UCSD-AML1 (cell line): ENCODE measurements at regions not wholly inside any gene's neighbourhood (a gene's known extent, or its start where the extent isn't known, plus 50 kb on each side); places are given as distances from the start of the nearest gene placed in this dataset.
"Not testable (repeated sequence)": the region's sequence is repeated elsewhere in the genome, so short reads cannot be mapped to it uniquely, and the experiment has no call there.

ENCODE experiments used
- DNase-seq: peaks from one replicate; lab custom pipeline; 2025; ENCODE audit not compliant: unreplicated experiment; lab: John Stamatoyannopoulos, UW

- no peak for DNase-seq
These were observed 368.8 kb upstream of the CDH8 start for GRCh38 chr16:62404842-62405611.

DNA sequence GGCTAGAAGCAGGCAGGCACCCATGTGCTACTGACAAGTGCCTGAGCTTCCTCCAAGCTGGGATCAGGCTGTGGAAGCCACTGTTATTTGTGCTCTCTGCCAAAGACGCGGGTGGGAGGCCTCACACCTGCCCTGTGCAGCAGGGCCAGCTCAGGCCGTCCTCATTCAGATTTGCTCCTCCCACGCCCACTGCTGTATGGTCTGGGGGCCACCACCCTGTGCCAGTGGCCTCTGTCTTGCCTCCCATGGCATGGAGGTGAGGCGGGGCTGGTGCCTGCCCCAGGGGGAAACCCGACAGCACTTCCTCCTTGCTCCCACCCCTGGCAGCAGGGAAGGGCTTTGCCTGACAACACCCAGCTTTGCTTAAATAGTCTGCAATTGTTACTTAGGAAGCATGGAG, 356.5 kb upstream of the CDH8 start:
- DNase-seq: no peak

DNA sequence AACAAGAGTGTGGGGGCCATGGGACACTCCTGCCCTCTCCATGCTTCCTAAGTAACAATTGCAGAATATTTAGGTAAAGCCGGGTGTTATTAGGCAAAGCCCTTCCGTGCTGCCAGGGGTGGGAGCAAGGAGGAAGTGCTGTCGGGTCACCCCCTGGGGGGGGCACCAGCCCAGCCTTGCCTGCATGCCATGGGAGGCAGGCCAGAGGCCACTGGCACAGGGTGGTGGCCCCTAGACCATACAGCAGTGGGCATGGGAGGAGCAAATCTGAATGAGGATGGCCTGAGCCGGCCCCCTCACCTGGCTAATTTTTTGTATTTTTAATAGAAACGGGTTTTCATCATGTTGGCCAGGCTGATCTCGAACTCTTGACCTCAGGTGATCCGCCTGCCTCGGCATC, 355.7 kb upstream of the CDH8 start:
- no peak for DNase-seq

GRCh38 chr16:62391134-62391533, 354.9 kb upstream of the CDH8 start:
- DNase-seq: no peak

DNA sequence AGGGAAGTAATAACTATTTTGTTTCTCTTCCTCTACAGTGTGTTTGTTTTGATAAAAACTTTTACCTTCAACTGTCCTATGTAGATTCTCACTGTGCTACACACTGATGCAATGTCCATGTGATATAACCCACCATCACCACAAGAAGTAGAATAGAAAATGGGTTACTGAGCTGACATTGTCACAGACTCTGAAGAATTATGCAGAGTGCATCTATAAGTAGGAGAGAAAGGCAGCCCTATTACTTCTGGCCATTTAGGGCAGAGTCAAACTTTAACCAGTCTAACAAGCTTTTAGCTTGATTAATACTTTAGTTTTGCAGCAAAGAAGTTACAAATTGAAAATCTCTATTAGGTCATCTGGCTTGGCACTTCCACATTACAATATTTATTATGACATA, 354.0 kb upstream of the CDH8 start:
- no peak for DNase-seq

DNA sequence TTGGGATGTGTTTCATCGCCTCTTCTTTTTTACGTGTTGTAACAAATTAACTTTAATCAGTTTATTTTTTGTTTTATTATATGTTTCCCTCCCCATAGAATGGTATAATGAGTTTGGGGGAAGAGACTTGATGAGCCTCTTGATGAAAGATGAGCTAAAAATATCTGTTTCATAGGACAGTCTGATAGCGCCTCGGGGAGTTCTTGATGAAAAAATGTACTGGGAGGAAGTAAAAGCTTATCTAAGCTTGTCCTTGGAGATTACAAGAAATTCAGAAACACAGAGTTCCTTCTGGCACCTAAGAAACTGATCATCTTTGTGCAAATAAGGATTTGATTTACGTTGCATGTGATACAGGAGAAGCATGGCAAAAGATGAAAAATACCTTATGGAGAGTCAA, 350.2 kb upstream of the CDH8 start:
- no peak for DNase-seq

DNA sequence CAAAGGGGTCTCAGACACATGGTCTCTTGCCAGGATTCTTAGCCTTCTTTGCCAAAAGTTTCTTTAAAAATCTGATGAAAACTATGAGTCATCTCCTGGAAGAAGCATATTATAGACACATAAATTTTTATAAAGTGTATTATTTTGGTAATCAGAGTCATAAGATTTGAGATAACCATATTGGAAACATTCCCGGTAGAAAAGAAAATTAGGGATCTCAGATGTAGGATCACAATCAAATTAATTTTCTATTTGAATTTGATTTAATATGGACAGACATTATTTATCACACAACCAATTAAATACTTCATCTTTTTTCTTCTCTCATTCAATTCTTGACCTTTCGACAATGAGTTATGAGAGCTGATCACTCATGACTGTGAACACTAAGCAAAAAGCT, 347.7 kb upstream of the CDH8 start:
- DNase-seq: no peak

DNA sequence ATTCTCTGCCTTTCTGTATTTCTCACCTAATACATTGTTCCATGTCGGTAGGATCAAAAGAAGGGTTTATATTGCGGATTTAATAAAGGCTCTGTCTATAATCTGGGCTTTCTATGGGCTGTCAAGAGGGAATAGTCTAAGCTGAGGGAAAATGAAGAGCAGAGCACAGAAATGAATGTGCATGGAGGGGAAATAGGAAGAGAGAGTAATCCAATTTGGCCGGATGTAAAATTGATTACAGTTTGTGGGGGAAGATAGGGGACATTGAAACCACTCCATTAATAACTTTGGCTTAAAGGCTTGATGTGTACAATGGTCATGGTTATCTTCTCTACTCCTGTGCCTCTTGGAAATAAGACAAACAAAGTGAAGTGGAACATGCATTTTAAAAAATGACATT, 334.2 kb upstream of the CDH8 start:
- DNase-seq: no peak

GRCh38 chr16:62363501-62363900, 327.3 kb upstream of the CDH8 start:
- DNase-seq: no peak

GRCh38 chr16:62353355-62353754, 317.1 kb upstream of the CDH8 start:
- no peak for DNase-seq

DNA sequence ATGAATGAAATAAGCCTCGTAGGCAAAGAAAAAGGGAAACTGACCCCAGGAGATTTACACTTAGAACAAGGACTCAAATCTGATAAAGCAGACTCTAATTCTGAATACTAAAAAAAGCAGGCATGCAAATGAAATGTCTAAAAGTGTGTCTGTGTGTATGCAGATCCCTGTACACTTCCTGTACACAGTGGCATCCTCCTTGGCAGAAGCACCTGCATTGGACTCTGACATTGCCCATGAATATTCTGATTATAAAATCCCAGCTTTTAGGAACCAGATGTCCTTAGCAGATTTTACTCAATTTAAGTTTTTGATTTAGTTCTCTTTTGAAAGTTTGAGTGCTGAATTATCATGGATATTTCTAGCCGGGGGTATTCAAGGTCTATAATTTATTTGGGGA, 306.0 kb upstream of the CDH8 start:
- no peak for DNase-seq

GRCh38 chr16:62335356-62335755, 299.1 kb upstream of the CDH8 start:
- DNase-seq: no peak

DNA sequence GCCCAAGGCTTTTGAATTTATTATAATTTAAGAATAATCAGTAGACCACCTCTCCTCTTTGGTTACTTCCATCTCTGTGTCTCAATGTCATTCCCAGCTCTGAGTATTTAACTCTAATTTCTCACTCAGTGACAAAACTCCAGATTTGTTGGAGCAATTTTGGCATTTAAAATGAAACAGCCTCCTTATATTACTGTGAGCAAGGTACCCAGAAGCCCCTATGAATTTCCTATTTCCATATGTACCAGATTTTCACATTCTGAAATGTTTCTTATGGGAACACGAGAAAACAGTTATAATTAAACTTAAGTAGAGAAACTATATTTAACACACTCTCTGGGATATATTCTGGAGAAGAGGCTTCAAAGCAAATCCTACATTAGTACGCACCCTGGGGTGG, 285.4 kb upstream of the CDH8 start:
- no peak for DNase-seq

- no peak for DNase-seq
These were observed 262.4 kb upstream of the CDH8 start for GRCh38 chr16:62298600-62298999.

- no peak for DNase-seq
These were observed 258.2 kb upstream of the CDH8 start for GRCh38 chr16:62294213-62294972.

- DNase-seq: no peak
These were observed 252.9 kb upstream of the CDH8 start for GRCh38 chr16:62288990-62289629.

GRCh38 chr16:62280506-62280905, 244.3 kb upstream of the CDH8 start:
- DNase-seq: no peak

GRCh38 chr16:62277942-62278341, 241.7 kb upstream of the CDH8 start:
- DNase-seq: no peak

- no peak for DNase-seq
These were observed 240.4 kb upstream of the CDH8 start for GRCh38 chr16:62276637-62277036.

- no peak for DNase-seq
These were observed 235.8 kb upstream of the CDH8 start for GRCh38 chr16:62272035-62272434.

- DNase-seq: no peak
These were observed 225.5 kb upstream of the CDH8 start for GRCh38 chr16:62261760-62262159.

DNA sequence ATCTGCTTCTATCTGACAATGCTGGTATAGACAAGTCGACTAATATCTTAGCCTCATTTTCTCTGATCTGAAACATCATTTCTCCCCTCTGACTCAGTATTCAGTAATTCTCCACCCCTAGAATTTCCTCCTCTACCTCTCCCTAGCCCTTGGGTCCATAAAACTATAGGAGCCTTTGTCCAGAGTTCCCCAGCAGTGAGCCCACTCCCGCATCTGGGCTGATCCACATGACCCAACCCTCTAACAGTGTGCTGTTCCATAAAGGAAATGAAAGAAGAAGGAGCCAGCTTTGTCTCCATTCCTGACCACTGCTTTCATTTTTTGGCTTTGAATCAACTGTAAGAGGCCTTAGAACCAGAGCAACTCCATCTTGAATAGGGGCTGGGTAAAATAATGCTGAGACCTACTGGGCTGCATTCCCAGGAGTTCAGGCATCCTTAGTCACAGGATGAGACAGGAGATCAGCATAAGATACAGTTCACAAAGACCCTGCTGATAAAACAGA, 222.7 kb upstream of the CDH8 start:
- not testable (repeated sequence) for DNase-seq
